Lower leg skin (tissue), 4 donors: ENCODE measurements at regions not wholly inside any gene's neighbourhood (a gene's known extent, or its start where the extent isn't known, plus 50 kb on each side); places are given as distances from the start of the nearest gene placed in this dataset.

Experiments
- DNase-seq, 2 donors: peaks; one replicate each; pipeline ENCODE4 v3.0.0-alpha.2; 2019; ENCODE audit warnings: low spot score in 2 of 2
- H3K4me3 ChIP-seq: fragments of 200-600 bp; sonication (generic); 2 replicates; pipeline ENCODE4 v1.5.1; 2017; ENCODE audit warnings: mild to moderate bottlenecking, low read depth; ENCODE audit not compliant: poor library complexity, severe bottlenecking
- POLR2A ChIP-seq, 2 donors: fragments of 450-650 bp; IDR thresholded peaks; one replicate each; pipeline ENCODE4 v1.6.1; 2016 to 2017; ENCODE audit warnings: antibody characterized with exemption in 2 of 2, mild to moderate bottlenecking in 1 of 2, moderate library complexity in 1 of 2
- WGBS, 2 donors: methylation state at CpG; one replicate each; pipeline ENCODE4 v1.1.5; 2018; 5-methylcytosine and 5-hydroxymethylcytosine counted together
- intact Hi-C: fragments of 100-400 bp; cut with DNase I; formaldehyde crosslinking; loops from one replicate; pipeline ENCODE4 v1.15.0; 2023; ENCODE audit warnings: low total_unique reads
- TF ChIP-seq, protein P1 (sequence below), 3 donors: fragments of 450-650 bp; IDR thresholded peaks; one replicate each; pipeline ENCODE4 v1.5.1; 2016; ENCODE audit warnings: antibody characterized with exemption in 3 of 3, mild to moderate bottlenecking in 3 of 3, moderate library complexity in 2 of 3

DNA sequence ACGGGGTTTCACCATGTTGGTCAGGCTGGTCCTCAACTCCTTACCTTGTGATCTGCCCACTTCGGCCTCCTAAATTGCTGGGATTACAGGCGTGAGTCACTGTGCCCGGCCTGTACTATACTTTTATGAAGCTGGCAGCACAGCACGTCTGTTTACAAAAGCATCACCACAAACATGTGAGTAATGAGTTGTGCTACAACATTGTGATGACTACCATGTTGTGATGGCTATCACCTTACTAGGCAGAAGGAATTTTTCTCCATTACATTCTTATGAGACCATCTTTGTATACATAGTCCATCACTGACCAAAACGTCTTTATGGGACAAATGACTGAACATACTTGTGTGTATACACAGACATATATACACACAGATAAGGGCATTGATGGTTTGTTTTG is 1019.0 kb downstream of the CDH18 start:
- TF ChIP-seq, protein P1, sequence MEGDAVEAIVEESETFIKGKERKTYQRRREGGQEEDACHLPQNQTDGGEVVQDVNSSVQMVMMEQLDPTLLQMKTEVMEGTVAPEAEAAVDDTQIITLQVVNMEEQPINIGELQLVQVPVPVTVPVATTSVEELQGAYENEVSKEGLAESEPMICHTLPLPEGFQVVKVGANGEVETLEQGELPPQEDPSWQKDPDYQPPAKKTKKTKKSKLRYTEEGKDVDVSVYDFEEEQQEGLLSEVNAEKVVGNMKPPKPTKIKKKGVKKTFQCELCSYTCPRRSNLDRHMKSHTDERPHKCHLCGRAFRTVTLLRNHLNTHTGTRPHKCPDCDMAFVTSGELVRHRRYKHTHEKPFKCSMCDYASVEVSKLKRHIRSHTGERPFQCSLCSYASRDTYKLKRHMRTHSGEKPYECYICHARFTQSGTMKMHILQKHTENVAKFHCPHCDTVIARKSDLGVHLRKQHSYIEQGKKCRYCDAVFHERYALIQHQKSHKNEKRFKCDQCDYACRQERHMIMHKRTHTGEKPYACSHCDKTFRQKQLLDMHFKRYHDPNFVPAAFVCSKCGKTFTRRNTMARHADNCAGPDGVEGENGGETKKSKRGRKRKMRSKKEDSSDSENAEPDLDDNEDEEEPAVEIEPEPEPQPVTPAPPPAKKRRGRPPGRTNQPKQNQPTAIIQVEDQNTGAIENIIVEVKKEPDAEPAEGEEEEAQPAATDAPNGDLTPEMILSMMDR (IDR thresholded peaks at IDR 0.05) = no peak
- TF ChIP-seq POLR2A (IDR thresholded peaks at IDR 0.05) = no peak
- H3K4me3 ChIP-seq = no peak overlapping the region
- 69 to 82% methylated on average over 6 of the region's 6 CpGs for WGBS, 2 donors
- intact Hi-C loops = no loop called here
- no peak for DNase-seq

DNA sequence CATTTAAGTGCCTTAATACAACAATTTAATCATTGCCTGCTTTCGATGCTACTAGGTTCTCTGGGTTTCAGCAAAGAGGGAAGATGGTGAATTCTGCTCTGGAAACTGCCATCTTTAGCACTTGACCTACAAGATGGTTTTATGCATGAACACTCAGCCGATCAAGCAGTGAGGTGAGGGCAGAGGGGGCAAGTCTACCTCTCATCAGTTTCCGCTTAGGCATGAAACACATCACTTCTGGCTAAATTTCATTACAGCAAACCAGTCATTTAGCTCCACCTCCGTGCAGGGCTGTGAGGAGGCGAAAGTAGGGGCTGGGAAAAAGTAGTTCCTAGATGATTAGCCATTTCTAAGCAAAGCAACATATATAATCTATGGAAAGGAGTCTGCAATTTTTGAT is 1018.0 kb downstream of the CDH18 start:
- no peak overlapping the region for H3K4me3 ChIP-seq
- TF ChIP-seq, protein P1 (IDR thresholded peaks at IDR 0.05) = no peak
- TF ChIP-seq POLR2A (IDR thresholded peaks at IDR 0.05) = no peak
- WGBS, 2 donors = 83 to 85% methylated on average over 5 of the region's 5 CpGs
- DNase-seq = no peak
- intact Hi-C loops = no loop called here

DNA sequence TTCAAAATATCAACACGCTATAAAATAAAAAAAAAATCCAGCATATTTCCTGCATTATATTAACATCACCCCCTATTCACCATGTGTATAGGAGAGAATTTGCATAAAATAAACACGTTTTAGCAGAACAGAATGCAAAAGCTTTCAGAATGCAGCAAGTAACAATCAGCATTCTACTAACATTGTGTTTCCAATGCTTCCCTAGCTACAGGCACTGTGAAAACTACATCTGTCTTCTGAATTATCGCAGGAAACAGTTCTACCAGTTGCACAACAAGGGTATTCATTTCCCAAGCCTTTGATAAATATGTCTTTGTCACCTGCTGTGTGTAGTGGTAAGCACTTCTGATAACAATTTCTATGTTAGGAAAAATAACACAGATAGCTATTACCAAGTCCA is 1015.8 kb downstream of the CDH18 start:
- 63 to 67% methylated on average over 3 of the region's 3 CpGs for WGBS, 2 donors
- DNase-seq = no peak
- no peak overlapping the region for H3K4me3 ChIP-seq
- TF ChIP-seq, protein P1 (IDR thresholded peaks at IDR 0.05) = no peak
- no peak for TF ChIP-seq POLR2A (IDR thresholded peaks at IDR 0.05)
- intact Hi-C loops = no loop called here

DNA sequence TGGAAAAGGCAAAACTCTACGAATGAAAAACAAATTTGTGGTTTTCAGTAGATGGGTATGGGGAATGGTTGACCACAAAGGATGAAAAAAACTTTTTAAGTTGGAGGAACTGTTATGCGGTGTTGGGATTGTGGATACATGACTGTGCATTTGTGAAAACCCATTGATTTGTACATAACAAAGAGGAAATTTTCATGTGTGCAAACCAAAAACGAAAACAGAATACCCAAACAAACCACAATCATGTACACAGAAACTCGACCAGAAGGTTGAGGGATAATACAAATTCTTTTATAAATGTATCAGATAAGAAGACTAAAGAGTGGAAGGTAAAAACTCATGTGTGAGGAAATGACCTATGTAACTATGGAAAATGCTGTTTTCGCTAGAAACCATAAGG is 1012.4 kb downstream of the CDH18 start:
- intact Hi-C loops = no loop called here
- no peak for DNase-seq
- TF ChIP-seq, protein P1 (IDR thresholded peaks at IDR 0.05) = no peak
- no peak for TF ChIP-seq POLR2A (IDR thresholded peaks at IDR 0.05)
- H3K4me3 ChIP-seq = no peak overlapping the region
- WGBS, 2 donors = 72 to 74% methylated on average over 5 of the region's 5 CpGs

DNA sequence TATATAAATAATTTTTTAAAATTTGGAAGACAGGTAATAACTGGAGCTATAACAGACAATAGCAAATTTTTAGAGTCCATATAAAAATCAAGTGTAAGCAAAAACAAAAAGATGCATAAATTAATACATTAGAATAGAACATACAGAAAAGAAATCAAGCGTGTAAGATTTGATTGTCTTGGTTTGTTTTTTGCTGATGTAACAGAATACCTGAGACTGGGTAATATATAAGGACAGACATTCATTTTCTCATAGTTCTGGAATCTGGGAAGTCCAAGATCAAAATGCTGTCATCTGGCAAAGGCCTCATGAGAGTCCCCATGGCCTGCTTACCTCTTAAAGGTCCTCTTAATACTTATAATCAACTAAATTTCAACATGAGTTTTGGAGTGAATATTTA is 1010.1 kb downstream of the CDH18 start:
- no peak overlapping the region for H3K4me3 ChIP-seq
- TF ChIP-seq, protein P1 (IDR thresholded peaks at IDR 0.05) = no peak
- TF ChIP-seq POLR2A (IDR thresholded peaks at IDR 0.05) = no peak
- intact Hi-C loops = no loop called here
- WGBS, 2 donors = 90 to 97% methylated on average over 1 of the region's 1 CpG
- no peak for DNase-seq

DNA sequence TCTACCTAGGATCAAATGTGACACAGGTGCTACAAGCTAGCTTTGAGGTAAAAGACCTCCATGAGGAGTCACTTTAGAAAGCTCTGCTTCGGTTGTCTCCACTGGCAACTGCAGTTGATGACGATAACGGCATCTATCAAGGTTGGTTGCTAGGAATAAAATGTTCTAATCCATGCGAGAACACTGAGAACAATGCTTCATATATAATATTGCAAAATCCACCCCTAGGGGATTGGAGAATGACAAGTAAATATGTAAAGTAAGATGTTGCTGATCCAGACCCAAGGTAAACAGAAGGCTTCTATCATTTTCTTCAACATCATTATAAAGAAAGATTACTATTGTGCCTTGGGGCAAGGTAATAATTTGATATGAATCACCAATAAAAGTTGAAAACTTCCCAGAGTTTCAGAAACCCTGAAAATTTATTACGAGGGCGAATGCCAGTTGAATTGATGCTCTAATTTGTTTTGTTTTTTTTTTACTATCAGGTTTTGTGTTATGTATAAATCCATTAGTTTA is 1003.4 kb downstream of the CDH18 start:
- H3K4me3 ChIP-seq = no peak overlapping the region
- WGBS, 2 donors = 49 to 55% methylated on average over 6 of the region's 6 CpGs
- DNase-seq = no peak
- intact Hi-C loops = no loop called here
- TF ChIP-seq POLR2A (IDR thresholded peaks at IDR 0.05) = no peak
- TF ChIP-seq, protein P1 (IDR thresholded peaks at IDR 0.05) = no peak
